Endothelial cell of umbilical vein (primary cell): ENCODE measurements at regions not wholly inside any gene's neighbourhood (a gene's known extent, or its start where the extent isn't known, plus 50 kb on each side); places are given as distances from the start of the nearest gene placed in this dataset.

Experiments
- BruUV-seq: library from RNA; stranded (reverse); fragments of 400-500 nt; replicated peaks from 2 replicates; lab custom pipeline; 2021; lab: Mats Ljungman, UMichigan
- CTCF ChIA-PET: fragments of 300-600, 350-600 bp; sonication (Branson Sonifier 250); formaldehyde crosslinking; loops from one replicate; lab custom pipeline; 2021; ENCODE audit warnings: antibody characterized with exemption, inconsistent platforms; lab: Charles Lee
- POLR2A ChIA-PET: fragments of 300-600, 350-600 bp; sonication (Branson Sonifier 250); formaldehyde crosslinking; loops from one replicate; lab custom pipeline; 2021; ENCODE audit warnings: antibody characterized with exemption, inconsistent platforms; lab: Charles Lee
- DNase-seq: peaks from one replicate; pipeline ENCODE4 v3.0.0-alpha.2; 2011; ENCODE audit warnings: low read depth, low spot score
- FAIRE-seq: peaks from 2 replicates; lab custom pipeline; 2011; peaks lifted over from hg19 to GRCh38; lab: Jason Lieb, UNC
- H2AFZ ChIP-seq: 2 replicates; pipeline ENCODE4 v1.6.0; 2012; ENCODE audit warnings: low read depth, low read length, control low read depth, inconsistent platforms
- H3K27ac ChIP-seq: 2 replicates; pipeline ENCODE4 v1.5.1; 2011; ENCODE audit warnings: low read depth, mild to moderate bottlenecking, control low read depth, low read length, moderate library complexity; ENCODE audit not compliant: insufficient read depth
- H3K27me3 ChIP-seq, 2 experiments: 2 replicates each; pipeline versions ENCODE4 v1.6.0 to v1.6.1; 2011; ENCODE audit warnings: low read length in 2 of 2, mixed read lengths in 1 of 2; ENCODE audit not compliant: control insufficient read depth in 2 of 2, insufficient read depth in 2 of 2
- H3K36me3 ChIP-seq, 2 experiments: 2 replicates in 1 of 2; 3 replicates in 1 of 2; pipeline ENCODE4 v1.5.1; 2011; ENCODE audit warnings: low read length in 2 of 2, mild to moderate bottlenecking in 1 of 2, moderate library complexity in 1 of 2; ENCODE audit not compliant: control insufficient read depth in 2 of 2, insufficient read depth in 2 of 2; ENCODE audit errors: extremely low read depth in 1 of 2
- H3K4me1 ChIP-seq: 3 replicates; pipeline ENCODE4 v1.5.1; 2011; ENCODE audit warnings: mild to moderate bottlenecking, low read length; ENCODE audit not compliant: control insufficient read depth, insufficient read depth; ENCODE audit errors: extremely low read depth
- H3K4me2 ChIP-seq: 2 replicates; pipeline ENCODE4 v1.6.1; 2011; ENCODE audit warnings: low read length, control low read depth, mixed read lengths; ENCODE audit not compliant: insufficient read depth
- H3K4me3 ChIP-seq, 3 experiments: fragments of 200-600 bp in 1 of 3; sonication (generic), shearing (Covaris generic) in 1 of 3; replicated peaks in 1 of 3; 2 replicates each; pipeline ENCODE4 v1.5.1; 2011 to 2016; ENCODE audit warnings: control low read depth in 3 of 3, low read length in 3 of 3, mild to moderate bottlenecking in 2 of 3, inconsistent platforms in 1 of 3, low read depth in 1 of 3, moderate library complexity in 1 of 3; ENCODE audit not compliant: insufficient read depth in 1 of 3
- H3K79me2 ChIP-seq: 2 replicates; pipeline ENCODE4 v1.6.0; 2012; ENCODE audit warnings: low read length, inconsistent platforms; ENCODE audit not compliant: control insufficient read depth, insufficient read depth
- H3K9ac ChIP-seq: replicated peaks from 2 replicates; pipeline ENCODE3; 2011; ENCODE audit warnings: low read length, control low read depth; ENCODE audit not compliant: insufficient read depth; ENCODE audit errors: extremely low read depth
- H3K9me1 ChIP-seq: replicated peaks from 3 replicates; pipeline ENCODE4 v1.6.0; 2011; ENCODE audit warnings: mild to moderate bottlenecking, low read length; ENCODE audit not compliant: control insufficient read depth, insufficient read depth; ENCODE audit errors: extremely low read depth
- H3K9me3 ChIP-seq: replicated peaks from 2 replicates; pipeline ENCODE4 v1.5.1; 2012; ENCODE audit warnings: low read length, inconsistent platforms; ENCODE audit not compliant: control insufficient read depth, insufficient read depth
- H4K20me1 ChIP-seq: replicated peaks from 2 replicates; pipeline ENCODE3; 2011; ENCODE audit warnings: mild to moderate bottlenecking, low read length; ENCODE audit not compliant: control insufficient read depth, insufficient read depth; ENCODE audit errors: extremely low read depth
- CTCF ChIP-seq, 2 donors: IDR thresholded peaks; 1 replicate in 1 of 2; 2 replicates in 1 of 2; pipeline ENCODE4 v1.5.1; 2011; ENCODE audit warnings: low read length in 2 of 2, mild to moderate bottlenecking in 2 of 2, moderate library complexity in 2 of 2, control low read depth in 1 of 2, inconsistent platforms in 1 of 2, low read depth in 1 of 2; ENCODE audit not compliant: insufficient read depth in 1 of 2; ENCODE audit errors: extremely low read depth in 1 of 2
- EZH2 ChIP-seq: IDR thresholded peaks from 2 replicates; pipeline ENCODE4 v1.6.1; 2012; ENCODE audit warnings: borderline replicate concordance, low read depth, mild to moderate bottlenecking, moderate library complexity, low read length, inconsistent platforms; ENCODE audit not compliant: severe bottlenecking
- FOS ChIP-seq: IDR thresholded peaks from 2 replicates; pipeline ENCODE4 v1.6.1; 2011; ENCODE audit warnings: mild to moderate bottlenecking, low read length, moderate library complexity, borderline replicate concordance; ENCODE audit not compliant: insufficient read depth
- GATA2 ChIP-seq: IDR thresholded peaks from 2 replicates; pipeline ENCODE4 v1.7.0; 2011; ENCODE audit warnings: low read depth, mild to moderate bottlenecking, moderate library complexity, mixed read lengths, low read length; ENCODE audit not compliant: insufficient read length, insufficient read depth
- JUN ChIP-seq: IDR thresholded peaks from 2 replicates; pipeline ENCODE4 v1.6.1; 2011; ENCODE audit warnings: borderline replicate concordance, low read depth; ENCODE audit not compliant: insufficient read length, insufficient read depth
- MAX ChIP-seq: IDR thresholded peaks from 2 replicates; pipeline ENCODE4 v1.6.1; 2011; ENCODE audit not compliant: insufficient read depth, insufficient read length
- MYC ChIP-seq: IDR thresholded peaks from one replicate; pipeline ENCODE4 v1.6.1; 2011; ENCODE audit warnings: mild to moderate bottlenecking, low read depth, low read length
- POLR2A ChIP-seq: IDR thresholded peaks from 2 replicates; pipeline ENCODE4 v1.6.1; 2012; ENCODE audit warnings: low read depth, mild to moderate bottlenecking, control low read depth, low read length
- POLR2AphosphoS5 ChIP-seq: IDR thresholded peaks from 2 replicates; pipeline ENCODE4 v1.6.1; 2012; ENCODE audit warnings: low read depth, mild to moderate bottlenecking, control low read depth, low read length, moderate library complexity; ENCODE audit not compliant: insufficient read depth
- dilution Hi-C: fragments of 300-500 bp; cut with MboI; formaldehyde crosslinking; loops from one replicate; pipeline ENCODE4 v1.15.0; 2019; ENCODE audit warnings: low sequenced_read_pairs; ENCODE audit not compliant: extremely low pct_ligation_motif_present
- intact Hi-C: fragments of 100-400 bp; cut with micrococcal nuclease; formaldehyde crosslinking; loops from one replicate; pipeline ENCODE4 v1.10.0; 2022

GRCh38 chr9:99485459-99485858, 263.4 kb downstream of the SEC61B start:
- TF ChIP-seq MYC (no peak), JUN (no peak), MAX (no peak), POLR2AphosphoS5 (no peak), POLR2A (no peak), EZH2 (no peak), FOS (no peak), CTCF (IDR thresholded peaks at IDR 0.05; ENCODE audit: extremely low read depth in 1 of 2, insufficient read depth in 1 of 2, low read depth in 1 of 2, low read length in 2 of 2) (no peak), GATA2 (no peak)
- FAIRE-seq (no peak), DNase-seq (no peak)
- H3K36me3 ChIP-seq, result no peaks in the 10 kb centered on the region
- no peak overlapping the region for H2AFZ ChIP-seq
- no peaks in the 10 kb centered on the region for H4K20me1 ChIP-seq
- dilution Hi-C loops, result no loop called here
- no peak overlapping the region for H3K27ac ChIP-seq
- no peak overlapping the region for H3K4me3 ChIP-seq
- H3K27me3 ChIP-seq, result peaks cover 0 to 2% of the 10 kb centered on the region in 2 experiments
- H3K4me1 ChIP-seq, result no peaks in the 10 kb centered on the region
- ChIA-PET CTCF (no interaction called here), POLR2A (no interaction called here)
- intact Hi-C loops, result no loop called here
- no peaks in the 10 kb centered on the region for H3K9me3 ChIP-seq
- no peaks in the 10 kb centered on the region for H3K79me2 ChIP-seq
- BruUV-seq, result no TSS peak
- H3K9me1 ChIP-seq, result no peaks in the 10 kb centered on the region
- H3K4me2 ChIP-seq, result no peak overlapping the region
- no peak overlapping the region for H3K9ac ChIP-seq
